GM12878 (cell line): ENCODE measurements at regions not wholly inside any gene's neighbourhood (a gene's known extent, or its start where the extent isn't known, plus 50 kb on each side); places are given as distances from the start of the nearest gene placed in this dataset.

Experiments used
- CHD4 ChIP-seq: fragments of 200-600 bp; sonication (generic); IDR thresholded peaks from 2 replicates; pipeline ENCODE4 v1.6.1; 2016; ENCODE audit warnings: mild to moderate bottlenecking
- ESRRA ChIP-seq: IDR thresholded peaks from 2 replicates; pipeline ENCODE4 v1.6.1; 2012; ENCODE audit warnings: mild to moderate bottlenecking, low read length, improper control_type of control experiment
- NRF1 ChIP-seq: conservative IDR thresholded peaks from 2 replicates; pipeline ENCODE4 v1.6.1; 2011; ENCODE audit warnings: mild to moderate bottlenecking, low read depth, low read length, improper control_type of control experiment
- POLR2AphosphoS5 ChIP-seq: IDR thresholded peaks from 2 replicates; pipeline ENCODE4 v1.6.1; 2011; ENCODE audit warnings: mild to moderate bottlenecking, low read length, inconsistent platforms
- RCOR1 ChIP-seq: conservative IDR thresholded peaks from 2 replicates; pipeline ENCODE4 v1.6.1; 2012; ENCODE audit warnings: low read depth, low read length, improper control_type of control experiment
- TCF7 ChIP-seq: IDR thresholded peaks from 2 replicates; pipeline ENCODE4 v1.6.1; 2014; ENCODE audit warnings: antibody characterized with exemption, borderline replicate concordance
- ZBTB33 ChIP-seq: fragments of 450-650 bp; IDR thresholded peaks from 2 replicates; pipeline ENCODE4 v1.6.1; 2017; ENCODE audit warnings: mild to moderate bottlenecking
- TF ChIP-seq, protein P1 (sequence below), 3 experiments: IDR thresholded peaks in 2 of 3; conservative IDR thresholded peaks in 1 of 3; 2 replicates each; pipeline ENCODE4 v1.5.1; 2011; ENCODE audit warnings: low read depth in 3 of 3, low read length in 3 of 3, mild to moderate bottlenecking in 3 of 3, control low read depth in 2 of 3, moderate library complexity in 2 of 3, inconsistent platforms in 1 of 3, mixed read lengths in 1 of 3; ENCODE audit not compliant: control insufficient read depth in 2 of 3, insufficient read depth in 1 of 3; ENCODE audit errors: extremely low read depth in 1 of 3
- TF ChIP-seq, protein P2 (sequence below): IDR thresholded peaks from 2 replicates; pipeline ENCODE4 v1.6.1; 2011; ENCODE audit warnings: low read depth, mild to moderate bottlenecking, low read length, moderate library complexity, borderline replicate concordance; ENCODE audit errors: extremely low read depth
- TF ChIP-seq, protein P3 (sequence below): fragments of 450-650 bp; conservative IDR thresholded peaks from 2 replicates; pipeline ENCODE4 v1.6.1; 2017; ENCODE audit warnings: mild to moderate bottlenecking, moderate library complexity
- TF ChIP-seq, protein P4 (sequence below): fragments of 450-650 bp; IDR thresholded peaks from 2 replicates; pipeline ENCODE4 v1.6.1; 2017; ENCODE audit warnings: mild to moderate bottlenecking, moderate library complexity

GRCh38 chr7:68162712-68163111 is 1166.1 kb downstream of the TYW1 start:
- TF ChIP-seq ESRRA, result no peak
- TF ChIP-seq, protein P1, sequence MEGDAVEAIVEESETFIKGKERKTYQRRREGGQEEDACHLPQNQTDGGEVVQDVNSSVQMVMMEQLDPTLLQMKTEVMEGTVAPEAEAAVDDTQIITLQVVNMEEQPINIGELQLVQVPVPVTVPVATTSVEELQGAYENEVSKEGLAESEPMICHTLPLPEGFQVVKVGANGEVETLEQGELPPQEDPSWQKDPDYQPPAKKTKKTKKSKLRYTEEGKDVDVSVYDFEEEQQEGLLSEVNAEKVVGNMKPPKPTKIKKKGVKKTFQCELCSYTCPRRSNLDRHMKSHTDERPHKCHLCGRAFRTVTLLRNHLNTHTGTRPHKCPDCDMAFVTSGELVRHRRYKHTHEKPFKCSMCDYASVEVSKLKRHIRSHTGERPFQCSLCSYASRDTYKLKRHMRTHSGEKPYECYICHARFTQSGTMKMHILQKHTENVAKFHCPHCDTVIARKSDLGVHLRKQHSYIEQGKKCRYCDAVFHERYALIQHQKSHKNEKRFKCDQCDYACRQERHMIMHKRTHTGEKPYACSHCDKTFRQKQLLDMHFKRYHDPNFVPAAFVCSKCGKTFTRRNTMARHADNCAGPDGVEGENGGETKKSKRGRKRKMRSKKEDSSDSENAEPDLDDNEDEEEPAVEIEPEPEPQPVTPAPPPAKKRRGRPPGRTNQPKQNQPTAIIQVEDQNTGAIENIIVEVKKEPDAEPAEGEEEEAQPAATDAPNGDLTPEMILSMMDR (IDR thresholded peaks at IDR 0.05 in 2 of 3, conservative IDR thresholded peaks at IDR 0.05 in 1 of 3; ENCODE audit: control insufficient read depth in 2 of 3, extremely low read depth in 1 of 3, insufficient read depth in 1 of 3, low read depth in 3 of 3, low read length in 3 of 3), result no peak
- TF ChIP-seq, protein P2, sequence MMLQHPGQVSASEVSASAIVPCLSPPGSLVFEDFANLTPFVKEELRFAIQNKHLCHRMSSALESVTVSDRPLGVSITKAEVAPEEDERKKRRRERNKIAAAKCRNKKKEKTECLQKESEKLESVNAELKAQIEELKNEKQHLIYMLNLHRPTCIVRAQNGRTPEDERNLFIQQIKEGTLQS, result no peak
- TF ChIP-seq TCF7, result no peak
- no peak for TF ChIP-seq RCOR1
- no peak for TF ChIP-seq ZBTB33
- no peak for TF ChIP-seq NRF1
- TF ChIP-seq, protein P3, sequence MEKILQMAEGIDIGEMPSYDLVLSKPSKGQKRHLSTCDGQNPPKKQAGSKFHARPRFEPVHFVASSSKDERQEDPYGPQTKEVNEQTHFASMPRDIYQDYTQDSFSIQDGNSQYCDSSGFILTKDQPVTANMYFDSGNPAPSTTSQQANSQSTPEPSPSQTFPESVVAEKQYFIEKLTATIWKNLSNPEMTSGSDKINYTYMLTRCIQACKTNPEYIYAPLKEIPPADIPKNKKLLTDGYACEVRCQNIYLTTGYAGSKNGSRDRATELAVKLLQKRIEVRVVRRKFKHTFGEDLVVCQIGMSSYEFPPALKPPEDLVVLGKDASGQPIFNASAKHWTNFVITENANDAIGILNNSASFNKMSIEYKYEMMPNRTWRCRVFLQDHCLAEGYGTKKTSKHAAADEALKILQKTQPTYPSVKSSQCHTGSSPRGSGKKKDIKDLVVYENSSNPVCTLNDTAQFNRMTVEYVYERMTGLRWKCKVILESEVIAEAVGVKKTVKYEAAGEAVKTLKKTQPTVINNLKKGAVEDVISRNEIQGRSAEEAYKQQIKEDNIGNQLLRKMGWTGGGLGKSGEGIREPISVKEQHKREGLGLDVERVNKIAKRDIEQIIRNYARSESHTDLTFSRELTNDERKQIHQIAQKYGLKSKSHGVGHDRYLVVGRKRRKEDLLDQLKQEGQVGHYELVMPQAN, result no peak
- TF ChIP-seq CHD4, result no peak
- no peak for TF ChIP-seq POLR2AphosphoS5
- TF ChIP-seq, protein P4, sequence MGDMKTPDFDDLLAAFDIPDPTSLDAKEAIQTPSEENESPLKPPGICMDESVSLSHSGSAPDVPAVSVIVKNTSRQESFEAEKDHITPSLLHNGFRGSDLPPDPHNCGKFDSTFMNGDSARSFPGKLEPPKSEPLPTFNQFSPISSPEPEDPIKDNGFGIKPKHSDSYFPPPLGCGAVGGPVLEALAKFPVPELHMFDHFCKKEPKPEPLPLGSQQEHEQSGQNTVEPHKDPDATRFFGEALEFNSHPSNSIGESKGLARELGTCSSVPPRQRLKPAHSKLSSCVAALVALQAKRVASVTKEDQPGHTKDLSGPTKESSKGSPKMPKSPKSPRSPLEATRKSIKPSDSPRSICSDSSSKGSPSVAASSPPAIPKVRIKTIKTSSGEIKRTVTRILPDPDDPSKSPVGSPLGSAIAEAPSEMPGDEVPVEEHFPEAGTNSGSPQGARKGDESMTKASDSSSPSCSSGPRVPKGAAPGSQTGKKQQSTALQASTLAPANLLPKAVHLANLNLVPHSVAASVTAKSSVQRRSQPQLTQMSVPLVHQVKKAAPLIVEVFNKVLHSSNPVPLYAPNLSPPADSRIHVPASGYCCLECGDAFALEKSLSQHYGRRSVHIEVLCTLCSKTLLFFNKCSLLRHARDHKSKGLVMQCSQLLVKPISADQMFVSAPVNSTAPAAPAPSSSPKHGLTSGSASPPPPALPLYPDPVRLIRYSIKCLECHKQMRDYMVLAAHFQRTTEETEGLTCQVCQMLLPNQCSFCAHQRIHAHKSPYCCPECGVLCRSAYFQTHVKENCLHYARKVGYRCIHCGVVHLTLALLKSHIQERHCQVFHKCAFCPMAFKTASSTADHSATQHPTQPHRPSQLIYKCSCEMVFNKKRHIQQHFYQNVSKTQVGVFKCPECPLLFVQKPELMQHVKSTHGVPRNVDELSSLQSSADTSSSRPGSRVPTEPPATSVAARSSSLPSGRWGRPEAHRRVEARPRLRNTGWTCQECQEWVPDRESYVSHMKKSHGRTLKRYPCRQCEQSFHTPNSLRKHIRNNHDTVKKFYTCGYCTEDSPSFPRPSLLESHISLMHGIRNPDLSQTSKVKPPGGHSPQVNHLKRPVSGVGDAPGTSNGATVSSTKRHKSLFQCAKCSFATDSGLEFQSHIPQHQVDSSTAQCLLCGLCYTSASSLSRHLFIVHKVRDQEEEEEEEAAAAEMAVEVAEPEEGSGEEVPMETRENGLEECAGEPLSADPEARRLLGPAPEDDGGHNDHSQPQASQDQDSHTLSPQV, result no peak
